NCI-H2081 (cell line): ENCODE measurements at regions not wholly inside any gene's neighbourhood (a gene's known extent, or its start where the extent isn't known, plus 50 kb on each side); places are given as distances from the start of the nearest gene placed in this dataset.

Source experiments
- DNase-seq, 2 experiments: peaks; one replicate each; lab custom pipeline; 2025; lab: John Stamatoyannopoulos, UW

DNA sequence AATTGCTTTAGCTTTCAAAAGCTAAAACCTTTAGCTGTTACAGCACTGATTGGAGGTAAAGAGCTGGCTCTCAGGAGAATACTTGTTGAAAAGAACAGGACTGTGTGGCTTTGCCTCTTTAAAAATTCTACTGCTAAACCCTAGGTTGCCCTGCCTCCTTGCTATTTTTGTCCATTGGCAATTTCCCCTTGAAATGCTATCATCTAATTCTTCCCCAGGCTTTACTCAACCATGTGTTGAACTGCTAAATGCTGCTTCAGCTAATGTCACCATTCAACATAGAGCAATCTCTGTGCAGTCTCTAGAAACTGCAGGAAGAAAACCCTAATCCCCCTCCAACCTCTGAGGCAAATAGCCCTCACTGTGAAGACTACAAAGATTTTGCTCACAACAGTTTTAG is 203.7 kb upstream of the ARX start:
- no peak for DNase-seq

GRCh38 chrX:25213611-25214010 is 197.8 kb upstream of the ARX start:
- no peak for DNase-seq

DNA sequence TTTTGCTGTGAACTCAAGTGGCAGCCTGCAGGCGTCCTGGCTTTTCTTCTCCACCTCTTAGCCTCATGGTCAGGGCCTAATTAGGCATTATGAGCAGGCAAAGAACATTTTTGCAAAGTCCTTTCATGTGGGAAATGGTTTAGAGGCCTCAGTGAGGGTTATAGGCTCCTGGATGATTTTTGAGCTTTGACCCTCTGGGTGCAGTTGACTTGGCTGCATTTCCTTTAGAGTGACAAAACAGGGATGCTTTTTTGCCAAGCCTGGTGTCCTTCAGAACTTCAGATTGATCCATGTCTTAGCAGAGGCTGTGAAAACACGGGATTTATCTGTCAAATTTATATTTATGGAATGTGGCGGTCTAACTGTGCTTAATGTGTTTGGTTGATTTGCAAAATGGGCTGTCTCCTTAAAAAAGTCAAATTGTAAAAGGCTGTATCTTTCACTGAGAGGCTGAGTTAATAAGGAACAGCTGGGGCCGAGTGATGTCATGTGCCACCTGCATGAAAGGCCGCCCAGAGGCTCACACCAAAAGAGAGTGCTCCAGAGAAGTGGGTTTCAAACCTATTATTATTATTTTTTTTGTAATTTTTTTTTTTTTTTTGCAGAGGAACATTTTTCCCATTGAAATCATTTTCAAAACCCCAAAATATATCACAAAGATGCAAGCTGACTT is 192.2 kb upstream of the ARX start:
- no peak for DNase-seq

DNA sequence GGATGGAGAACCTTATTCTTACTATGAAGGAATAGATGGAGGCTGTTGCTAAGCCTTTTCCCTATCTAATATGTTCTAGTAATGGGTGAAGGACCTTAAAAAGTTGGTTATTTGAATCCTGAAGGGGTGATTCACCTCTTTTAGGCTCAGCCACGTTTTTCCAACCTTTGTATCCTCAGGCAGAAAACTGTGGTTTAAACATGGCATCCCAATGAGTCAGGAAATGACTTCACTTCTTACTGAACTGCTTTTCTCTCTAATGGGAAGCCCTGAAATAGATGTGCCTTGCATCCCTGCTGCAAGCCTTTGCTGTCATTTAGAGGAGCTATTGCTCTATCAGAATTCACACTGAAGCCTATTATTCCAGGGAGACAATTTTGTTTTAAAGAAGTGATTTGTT is 191.0 kb upstream of the ARX start:
- DNase-seq, result no peak

DNA sequence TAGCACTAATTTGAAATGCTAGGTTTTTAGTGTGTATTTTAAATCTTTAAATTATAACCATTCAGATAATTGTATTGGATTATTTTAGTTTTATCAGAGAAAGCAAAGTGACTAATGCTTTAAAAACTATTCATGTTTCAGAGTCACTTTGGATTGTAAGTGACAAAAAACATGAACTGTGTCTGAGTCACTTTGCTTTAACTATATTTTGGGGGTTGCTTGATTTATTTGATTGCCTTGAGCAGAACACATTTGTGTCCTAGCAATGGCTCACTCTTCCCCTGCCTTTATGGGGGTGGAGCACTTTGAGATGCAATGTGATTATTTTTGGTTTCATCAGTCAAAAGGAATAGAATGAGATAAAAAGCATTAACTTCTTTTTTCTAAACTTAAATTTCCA is 188.4 kb upstream of the ARX start:
- DNase-seq, result no peak

- DNase-seq, result peak; percentile 22 to 68
Observed at GRCh38 chrX:25202827-25203226, 187.1 kb upstream of the ARX start.

DNA sequence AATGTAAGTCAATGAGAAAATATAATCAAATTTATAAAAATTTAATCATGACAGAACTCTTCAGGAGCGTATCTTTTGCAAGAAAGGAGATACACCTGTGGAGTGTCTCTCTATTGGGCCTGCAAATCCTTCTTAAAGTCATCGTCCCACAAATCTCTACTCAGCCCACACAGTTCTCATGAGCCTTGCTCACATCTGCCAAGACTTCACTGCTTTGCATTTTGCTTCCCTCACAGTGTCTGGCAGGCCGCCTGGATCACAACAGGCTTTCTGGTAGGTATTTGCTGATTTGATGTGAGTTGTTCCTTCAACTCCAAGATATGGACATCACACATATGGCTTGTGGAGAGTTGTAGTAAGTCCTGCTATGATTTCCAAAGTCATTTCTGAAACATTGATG is 183.1 kb upstream of the ARX start:
- no peak for DNase-seq

DNA sequence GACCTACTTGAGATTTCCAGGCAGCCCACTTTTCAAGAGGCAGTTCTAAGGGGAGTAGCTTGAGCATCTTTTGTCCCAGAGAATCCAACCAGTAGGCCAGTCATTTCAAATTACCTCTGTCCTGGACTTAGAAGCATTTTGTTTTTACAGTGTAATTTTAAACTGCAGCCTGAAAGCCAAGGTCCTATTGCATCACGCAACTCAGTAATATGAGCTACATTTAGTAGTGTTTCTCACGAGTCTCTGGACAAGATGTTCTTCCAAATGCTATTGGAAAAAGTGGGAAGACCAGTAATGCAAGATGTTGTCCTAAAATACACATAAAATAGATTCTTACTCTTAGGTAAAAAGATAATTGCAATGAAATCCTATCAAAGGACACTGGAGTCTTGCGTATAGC is 182.5 kb upstream of the ARX start:
- no peak for DNase-seq

DNA sequence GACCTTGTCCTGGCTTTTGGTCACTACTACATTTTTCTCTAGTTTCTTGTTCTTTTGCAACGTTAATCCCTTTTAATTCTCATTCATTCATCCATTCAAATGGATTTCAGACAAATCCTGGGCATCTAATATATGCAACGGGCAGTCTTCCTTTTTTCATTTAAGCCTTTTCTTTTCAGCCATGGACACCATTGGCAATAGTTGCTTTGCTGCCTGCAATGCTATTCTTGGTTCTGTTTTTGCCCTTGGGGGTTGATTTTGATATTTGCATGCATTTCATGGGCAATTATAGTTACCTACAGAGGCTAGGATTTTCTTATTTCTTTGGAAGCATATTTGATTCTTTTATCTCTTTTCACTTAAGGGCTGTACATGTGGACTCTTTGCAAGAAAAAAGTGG is 180.5 kb upstream of the ARX start:
- no peak for DNase-seq

DNA sequence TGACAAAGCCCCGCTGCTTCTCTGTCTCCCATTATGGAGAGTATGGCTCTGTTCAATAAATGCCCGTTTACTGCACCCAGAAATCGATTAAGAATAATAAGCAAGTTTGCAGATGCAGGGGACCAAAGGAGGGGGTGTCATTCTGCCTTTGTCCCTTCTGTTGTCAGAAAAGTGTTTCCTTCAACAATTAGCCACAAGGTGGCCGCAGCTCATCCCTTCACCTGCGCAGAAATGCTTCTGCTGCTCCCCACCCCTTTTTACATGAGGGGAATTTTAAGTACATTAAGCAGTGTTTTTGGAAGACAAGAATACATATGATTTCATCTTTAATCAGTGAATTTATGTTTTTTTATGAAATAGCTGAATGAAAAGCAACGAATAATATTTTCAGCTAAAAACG is 175.6 kb upstream of the ARX start:
- DNase-seq, result no peak

- no peak for DNase-seq
Observed at GRCh38 chrX:25181775-25182174, 166.0 kb upstream of the ARX start.

- DNase-seq, result no peak
Observed at GRCh38 chrX:25180242-25180641, 164.5 kb upstream of the ARX start.

- DNase-seq, result no peak
Observed at GRCh38 chrX:25178555-25178954, 162.8 kb upstream of the ARX start.

DNA sequence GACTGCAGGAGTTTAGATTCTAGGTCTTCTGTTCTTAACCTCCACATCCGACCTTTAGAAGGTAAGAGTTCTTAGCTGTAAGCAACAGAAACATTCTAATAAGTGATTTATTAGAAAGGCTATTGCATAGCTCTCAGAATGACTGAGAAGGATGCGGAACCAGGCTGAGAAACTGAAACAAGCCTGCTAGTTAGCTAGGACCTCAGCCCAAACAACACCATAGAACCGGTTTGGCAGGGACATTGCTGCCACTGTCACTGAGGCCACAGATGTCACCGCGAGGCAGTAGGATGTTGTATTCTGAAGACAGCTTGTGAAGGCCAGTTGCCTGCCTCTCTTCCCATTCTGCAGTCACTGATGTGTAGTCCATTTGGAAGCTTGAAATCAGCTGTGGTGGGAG is 160.0 kb upstream of the ARX start:
- no peak for DNase-seq

- DNase-seq, result no peak
Observed at GRCh38 chrX:25175171-25175570, 159.4 kb upstream of the ARX start.

DNA sequence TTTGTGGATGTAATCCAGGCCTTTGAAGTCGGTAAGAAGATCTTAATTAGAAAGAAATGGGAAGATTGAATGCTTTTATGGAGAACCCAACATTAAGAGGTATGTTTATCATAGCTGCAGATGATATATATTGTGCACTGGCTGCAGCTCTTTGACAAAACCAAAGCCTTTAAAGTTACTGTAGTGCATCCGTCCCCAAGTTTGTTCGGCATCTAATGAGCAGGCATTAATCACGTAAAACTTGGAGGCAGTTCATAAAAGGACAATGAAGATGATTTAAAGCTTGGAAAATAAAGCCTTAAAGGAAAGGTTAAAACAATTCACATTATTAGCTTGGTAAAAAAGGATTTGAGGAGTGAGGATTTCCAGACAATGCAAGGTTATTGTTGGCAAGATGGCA is 150.8 kb upstream of the ARX start:
- DNase-seq, result no peak

- DNase-seq, result no peak
Observed at GRCh38 chrX:25166145-25166544, 150.4 kb upstream of the ARX start.

DNA sequence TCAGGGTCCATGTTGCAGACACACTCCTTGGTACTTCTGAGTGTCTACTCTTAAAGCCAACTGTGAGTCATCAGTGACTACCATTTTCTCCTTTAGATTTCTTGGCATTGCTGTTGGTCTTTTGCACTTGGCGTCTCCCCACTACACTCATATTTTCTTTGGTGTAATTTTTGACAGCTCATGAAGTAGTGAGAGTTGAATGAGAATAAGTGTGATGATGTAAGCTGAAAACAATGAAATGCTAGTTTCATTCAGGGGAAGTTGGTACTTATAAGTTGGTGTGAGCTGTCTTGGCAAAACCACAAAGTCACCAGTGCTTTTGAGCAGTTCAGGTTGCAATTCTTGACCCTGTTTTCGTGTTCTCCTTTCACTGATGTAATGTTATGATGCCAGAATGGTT is 142.9 kb upstream of the ARX start:
- DNase-seq, result no peak

DNA sequence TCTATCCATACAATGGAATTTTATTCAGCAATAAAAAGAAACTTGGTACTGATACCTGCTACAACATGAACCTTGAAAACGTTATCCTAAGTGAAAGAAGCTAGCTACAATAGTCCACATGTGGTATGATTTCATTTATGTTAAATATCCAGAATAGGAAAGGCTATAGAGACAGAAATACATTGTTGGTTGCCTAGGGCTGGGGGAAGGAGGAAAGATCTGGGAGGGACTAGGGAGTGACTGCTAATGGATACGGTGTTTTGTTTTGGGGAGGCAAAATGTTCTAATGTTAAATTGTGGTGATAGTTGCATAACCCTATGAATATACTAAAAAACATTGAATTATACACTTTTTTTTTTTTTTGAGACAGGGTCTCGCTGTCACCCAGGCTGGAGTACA is 141.1 kb upstream of the ARX start:
- no peak for DNase-seq

GRCh38 chrX:25156323-25156722 is 140.6 kb upstream of the ARX start:
- DNase-seq, result no peak

GRCh38 chrX:25154168-25154567 is 138.4 kb upstream of the ARX start:
- DNase-seq, result no peak

GRCh38 chrX:25151749-25152148 is 136.0 kb upstream of the ARX start:
- no peak for DNase-seq

- DNase-seq, result peak; percentile 66
Observed at GRCh38 chrX:25144043-25144940, 128.5 kb upstream of the ARX start.

GRCh38 chrX:25143596-25143995 is 127.8 kb upstream of the ARX start:
- DNase-seq, result no peak
